Keratinocyte (primary cell): ENCODE measurements at regions not wholly inside any gene's neighbourhood (a gene's known extent, or its start where the extent isn't known, plus 50 kb on each side); places are given as distances from the start of the nearest gene placed in this dataset.

Source experiments
- DNase-seq: peaks from one replicate; pipeline ENCODE4 v3.0.0-alpha.2; 2011; ENCODE audit warnings: low read depth, missing footprints, low spot score
- FAIRE-seq: peaks from 2 replicates; lab custom pipeline; 2011; peaks lifted over from hg19 to GRCh38; lab: Jason Lieb, UNC
- H2AFZ ChIP-seq: 2 replicates; pipeline ENCODE4 v1.6.0; 2012; ENCODE audit warnings: low read length, control low read depth, inconsistent platforms; ENCODE audit not compliant: control insufficient read depth
- H3K27ac ChIP-seq: 2 replicates; pipeline ENCODE4 v1.5.1; 2011; ENCODE audit warnings: low read length; ENCODE audit not compliant: control insufficient read depth, insufficient read depth
- H3K27me3 ChIP-seq: 3 replicates; pipeline ENCODE4 v1.6.0; 2011; ENCODE audit warnings: low read length; ENCODE audit not compliant: control insufficient read depth, insufficient read depth; ENCODE audit errors: extremely low read depth
- H3K36me3 ChIP-seq, 2 experiments: 2 replicates in 1 of 2; 3 replicates in 1 of 2; pipeline ENCODE4 v1.5.1; 2011; ENCODE audit warnings: low read length in 2 of 2, mild to moderate bottlenecking in 1 of 2; ENCODE audit not compliant: control insufficient read depth in 2 of 2, insufficient read depth in 2 of 2; ENCODE audit errors: extremely low read depth in 1 of 2
- H3K4me1 ChIP-seq: 3 replicates; pipeline ENCODE4 v1.5.1; 2011; ENCODE audit warnings: low read length; ENCODE audit not compliant: control insufficient read depth, insufficient read depth; ENCODE audit errors: extremely low read depth
- H3K4me2 ChIP-seq: 3 replicates; pipeline ENCODE4 v1.6.0; 2011; ENCODE audit warnings: low read depth, low read length; ENCODE audit not compliant: control insufficient read depth, insufficient read depth; ENCODE audit errors: extremely low read depth
- H3K4me3 ChIP-seq, 3 experiments: fragments of 200-600 bp in 1 of 3; sonication (generic) in 1 of 3; 2 replicates in 2 of 3; 3 replicates in 1 of 3; pipeline ENCODE4 v1.5.1; 2011 to 2016; ENCODE audit warnings: low read length in 3 of 3, mild to moderate bottlenecking in 3 of 3, control low read depth in 2 of 3, inconsistent platforms in 1 of 3, low read depth in 1 of 3, mixed read lengths in 1 of 3, mixed run types in 1 of 3, moderate library complexity in 1 of 3; ENCODE audit not compliant: control insufficient read depth in 2 of 3, insufficient read depth in 2 of 3; ENCODE audit errors: extremely low read depth in 1 of 3
- H3K79me2 ChIP-seq: 2 replicates; pipeline ENCODE4 v1.6.0; 2012; ENCODE audit warnings: low read length; ENCODE audit not compliant: control insufficient read depth, insufficient read depth
- H3K9ac ChIP-seq: 3 replicates; pipeline ENCODE4 v1.6.0; 2011; ENCODE audit warnings: low read length; ENCODE audit not compliant: control insufficient read depth, insufficient read depth; ENCODE audit errors: extremely low read depth
- H3K9me1 ChIP-seq: 3 replicates; pipeline ENCODE4 v1.6.0; 2011; ENCODE audit warnings: low read length; ENCODE audit not compliant: control insufficient read depth, insufficient read depth; ENCODE audit errors: extremely low read depth
- H3K9me3 ChIP-seq: 2 replicates; pipeline ENCODE4 v1.5.1; 2012; ENCODE audit warnings: low read depth, low read length; ENCODE audit not compliant: control insufficient read depth
- H4K20me1 ChIP-seq: 3 replicates; pipeline ENCODE4 v1.6.0; 2011; ENCODE audit warnings: low read length; ENCODE audit not compliant: control insufficient read depth, insufficient read depth; ENCODE audit errors: extremely low read depth
- EZH2 ChIP-seq: IDR thresholded peaks from one replicate; pipeline ENCODE4 v1.6.1; 2012; ENCODE audit warnings: inconsistent platforms, mild to moderate bottlenecking, low read length, moderate library complexity
- dilution Hi-C: fragments of 300-500 bp; cut with MboI; formaldehyde crosslinking; loops from one replicate; pipeline ENCODE4 v1.7.0; 2020; ENCODE audit warnings: low sequenced_read_pairs; ENCODE audit not compliant: extremely low pct_ligation_motif_present
- TF ChIP-seq, protein P1 (sequence below), 3 experiments: IDR thresholded peaks in 1 of 3; conservative IDR thresholded peaks in 1 of 3; optimal IDR thresholded peaks in 1 of 3; 2 replicates in 2 of 3; 3 replicates in 1 of 3; pipeline versions ENCODE3 to v1.5.1; 2011; ENCODE audit warnings: low read length in 3 of 3, mild to moderate bottlenecking in 3 of 3, moderate library complexity in 2 of 3, control low read depth in 1 of 3, inconsistent platforms in 1 of 3; ENCODE audit not compliant: insufficient read depth in 2 of 3; ENCODE audit errors: extremely low read depth in 1 of 3

- Histone ChIP-seq H2AFZ (no peak overlapping the region), H3K9me3 (no peaks in the 10 kb centered on the region), H3K4me2 (no peak overlapping the region), H3K36me3 (no peaks in the 10 kb centered on the region), H3K27me3 (no peaks in the 10 kb centered on the region), H3K4me3 (no peak overlapping the region), H3K79me2 (no peaks in the 10 kb centered on the region), H3K4me1 (no peaks in the 10 kb centered on the region), H4K20me1 (no peaks in the 10 kb centered on the region), H3K9ac (no peak overlapping the region), H3K9me1 (no peaks in the 10 kb centered on the region), H3K27ac (no peak overlapping the region)
- DNase-seq (no peak), FAIRE-seq (no peak)
- dilution Hi-C loops = no loop called here
- TF ChIP-seq EZH2 = no peak
- TF ChIP-seq, protein P1, sequence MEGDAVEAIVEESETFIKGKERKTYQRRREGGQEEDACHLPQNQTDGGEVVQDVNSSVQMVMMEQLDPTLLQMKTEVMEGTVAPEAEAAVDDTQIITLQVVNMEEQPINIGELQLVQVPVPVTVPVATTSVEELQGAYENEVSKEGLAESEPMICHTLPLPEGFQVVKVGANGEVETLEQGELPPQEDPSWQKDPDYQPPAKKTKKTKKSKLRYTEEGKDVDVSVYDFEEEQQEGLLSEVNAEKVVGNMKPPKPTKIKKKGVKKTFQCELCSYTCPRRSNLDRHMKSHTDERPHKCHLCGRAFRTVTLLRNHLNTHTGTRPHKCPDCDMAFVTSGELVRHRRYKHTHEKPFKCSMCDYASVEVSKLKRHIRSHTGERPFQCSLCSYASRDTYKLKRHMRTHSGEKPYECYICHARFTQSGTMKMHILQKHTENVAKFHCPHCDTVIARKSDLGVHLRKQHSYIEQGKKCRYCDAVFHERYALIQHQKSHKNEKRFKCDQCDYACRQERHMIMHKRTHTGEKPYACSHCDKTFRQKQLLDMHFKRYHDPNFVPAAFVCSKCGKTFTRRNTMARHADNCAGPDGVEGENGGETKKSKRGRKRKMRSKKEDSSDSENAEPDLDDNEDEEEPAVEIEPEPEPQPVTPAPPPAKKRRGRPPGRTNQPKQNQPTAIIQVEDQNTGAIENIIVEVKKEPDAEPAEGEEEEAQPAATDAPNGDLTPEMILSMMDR (optimal IDR thresholded peaks at IDR 0.05 in 1 of 3, IDR thresholded peaks at IDR 0.05 in 1 of 3, conservative IDR thresholded peaks at IDR 0.05 in 1 of 3; ENCODE audit: extremely low read depth in 1 of 3, insufficient read depth in 2 of 3, low read length in 3 of 3) = no peak
These were observed 803.7 kb downstream of the KCNT2 start for GRCh38 chr1:195804547-195804946.

DNA sequence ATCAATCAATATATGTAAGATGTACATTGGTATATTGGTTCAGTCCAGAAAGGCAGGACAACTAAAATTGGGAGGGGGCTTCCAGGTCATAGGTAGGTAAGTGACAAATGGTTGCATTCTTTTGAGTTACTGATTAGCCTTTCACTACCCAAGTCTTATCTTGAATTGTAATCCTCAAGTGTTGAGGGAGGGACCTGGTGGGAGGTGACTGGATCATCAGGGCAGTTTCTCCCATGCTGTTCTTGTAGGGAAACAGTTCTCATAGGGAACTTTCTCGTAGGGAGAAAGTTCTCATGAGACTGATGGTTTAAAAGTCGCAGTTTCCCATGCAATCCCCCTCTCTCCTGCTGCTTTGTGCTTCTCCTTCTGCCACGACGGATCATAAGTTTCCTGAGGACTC is 809.2 kb downstream of the KCNT2 start:
- TF ChIP-seq, protein P1 (optimal IDR thresholded peaks at IDR 0.05 in 1 of 3, IDR thresholded peaks at IDR 0.05 in 1 of 3, conservative IDR thresholded peaks at IDR 0.05 in 1 of 3; ENCODE audit: extremely low read depth in 1 of 3, insufficient read depth in 2 of 3, low read length in 3 of 3) = no peak
- TF ChIP-seq EZH2 = no peak
- dilution Hi-C loops = no loop called here
- FAIRE-seq (no peak), DNase-seq (no peak)
- H3K4me3 ChIP-seq = no peak overlapping the region
- H3K9ac ChIP-seq = no peak overlapping the region
- H2AFZ ChIP-seq = no peak overlapping the region
- no peaks in the 10 kb centered on the region for H3K4me1 ChIP-seq
- H3K9me3 ChIP-seq = no peaks in the 10 kb centered on the region
- no peaks in the 10 kb centered on the region for H3K27me3 ChIP-seq
- no peaks in the 10 kb centered on the region for H4K20me1 ChIP-seq
- no peak overlapping the region for H3K27ac ChIP-seq
- H3K36me3 ChIP-seq = no peaks in the 10 kb centered on the region
- no peak overlapping the region for H3K4me2 ChIP-seq
- no peaks in the 10 kb centered on the region for H3K9me1 ChIP-seq
- no peaks in the 10 kb centered on the region for H3K79me2 ChIP-seq
